ENCODE measurements at regions not wholly inside any gene's neighbourhood (a gene's known extent, or its start where the extent isn't known, plus 50 kb on each side); places are given as distances from the start of the nearest gene placed in this dataset.
A peak's percentile ranks its signal among the peaks of the same experiment; 100 is the strongest.

GRCh38 chr2:234322766-234323465, 174.0 kb downstream of the ARL4C start:
- DNase-seq (ENCODE audit: low spot score), result no peak
- H3K9me3 ChIP-seq (ENCODE audit: low read length), result no peaks in the 10 kb centered on the region
- H3K4me3 ChIP-seq (ENCODE audit: low read depth, low read length, poor library complexity, severe bottlenecking), result no peak overlapping the region
- no peaks in the 10 kb centered on the region for H4K20me1 ChIP-seq (ENCODE audit: insufficient read depth, low read length)
- ChIA-PET POLR2A (interaction anchor here (0.7 to 1.9 kb wide), 3 partner anchors 12 to 391 kb away, joined by 3 to 7 read pairs (median 5); no protein-coding TSS in a partner anchor), CTCF (ENCODE audit: unreplicated experiment) (no interaction called here)
- TF ChIP-seq, protein P1, sequence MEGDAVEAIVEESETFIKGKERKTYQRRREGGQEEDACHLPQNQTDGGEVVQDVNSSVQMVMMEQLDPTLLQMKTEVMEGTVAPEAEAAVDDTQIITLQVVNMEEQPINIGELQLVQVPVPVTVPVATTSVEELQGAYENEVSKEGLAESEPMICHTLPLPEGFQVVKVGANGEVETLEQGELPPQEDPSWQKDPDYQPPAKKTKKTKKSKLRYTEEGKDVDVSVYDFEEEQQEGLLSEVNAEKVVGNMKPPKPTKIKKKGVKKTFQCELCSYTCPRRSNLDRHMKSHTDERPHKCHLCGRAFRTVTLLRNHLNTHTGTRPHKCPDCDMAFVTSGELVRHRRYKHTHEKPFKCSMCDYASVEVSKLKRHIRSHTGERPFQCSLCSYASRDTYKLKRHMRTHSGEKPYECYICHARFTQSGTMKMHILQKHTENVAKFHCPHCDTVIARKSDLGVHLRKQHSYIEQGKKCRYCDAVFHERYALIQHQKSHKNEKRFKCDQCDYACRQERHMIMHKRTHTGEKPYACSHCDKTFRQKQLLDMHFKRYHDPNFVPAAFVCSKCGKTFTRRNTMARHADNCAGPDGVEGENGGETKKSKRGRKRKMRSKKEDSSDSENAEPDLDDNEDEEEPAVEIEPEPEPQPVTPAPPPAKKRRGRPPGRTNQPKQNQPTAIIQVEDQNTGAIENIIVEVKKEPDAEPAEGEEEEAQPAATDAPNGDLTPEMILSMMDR (conservative IDR thresholded peaks at IDR 0.05; ENCODE audit: low read length), result no peak
- no peak for TF ChIP-seq EZH2phosphoT487 (IDR thresholded peaks at IDR 0.05; ENCODE audit: borderline replicate concordance, low read depth, low read length)
- no peak overlapping the region for H3K27ac ChIP-seq (ENCODE audit: low read depth, low read length, poor library complexity, severe bottlenecking)
- peak overlapping the region; percentile 85; the same call in 1 of the 2 replicates for H2AFZ ChIP-seq (ENCODE audit: low read length)
- intact Hi-C loops (cut with micrococcal nuclease; ENCODE audit: unreplicated experiment), result no loop called here
- H3K36me3 ChIP-seq (ENCODE audit: insufficient read depth, low read length), result no peaks in the 10 kb centered on the region
- no TSS peak for BruUV-seq (replicated peaks)
- H3K4me2 ChIP-seq (ENCODE audit: low read length), result no peak overlapping the region
- no peaks in the 10 kb centered on the region for H3K9me2 ChIP-seq (ENCODE audit: insufficient read depth, low read length)
- peaks cover 13% of the 10 kb centered on the region for H3K4me1 ChIP-seq (ENCODE audit: insufficient read depth, low read length, poor library complexity, severe bottlenecking)
- no peaks in the 10 kb centered on the region for H3K79me2 ChIP-seq (ENCODE audit: insufficient read depth, low read depth, low read length)

DNA sequence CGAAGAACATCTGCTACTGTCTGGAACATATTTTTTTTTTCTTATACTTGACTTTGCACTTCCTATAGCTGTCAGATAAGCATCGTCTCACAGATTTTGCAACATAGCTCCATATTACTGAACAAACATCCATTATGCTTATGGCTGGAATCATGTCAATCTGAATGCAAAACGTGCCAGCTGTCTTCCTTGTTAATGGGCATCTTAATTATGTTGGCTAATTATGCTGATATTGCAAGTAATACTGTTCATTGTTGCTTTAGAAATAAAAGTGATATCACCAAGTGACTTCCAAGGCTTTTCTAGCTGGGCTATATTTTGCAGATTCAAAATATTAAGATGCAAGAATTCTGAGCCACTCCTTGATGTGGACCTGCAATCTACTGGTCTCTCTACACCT, 176.8 kb downstream of the ARL4C start:
- intact Hi-C loops (cut with micrococcal nuclease; ENCODE audit: unreplicated experiment), result no loop called here
- Histone ChIP-seq H3K9me2 (ENCODE audit: insufficient read depth, low read length) (no peaks in the 10 kb centered on the region), H3K9me3 (ENCODE audit: low read length) (no peaks in the 10 kb centered on the region), H4K20me1 (ENCODE audit: insufficient read depth, low read length) (no peaks in the 10 kb centered on the region), H3K4me1 (ENCODE audit: insufficient read depth, low read length, poor library complexity, severe bottlenecking) (peaks cover 20% of the 10 kb centered on the region), H3K79me2 (ENCODE audit: insufficient read depth, low read depth, low read length) (no peaks in the 10 kb centered on the region), H3K4me2 (ENCODE audit: low read length) (no peak overlapping the region), H3K36me3 (ENCODE audit: insufficient read depth, low read length) (no peaks in the 10 kb centered on the region), H2AFZ (ENCODE audit: low read length) (peak overlapping the region; percentile 44; the same call in 1 of the 2 replicates), H3K4me3 (ENCODE audit: low read depth, low read length, poor library complexity, severe bottlenecking) (no peak overlapping the region), H3K27ac (ENCODE audit: low read depth, low read length, poor library complexity, severe bottlenecking) (no peak overlapping the region)
- ChIA-PET CTCF (ENCODE audit: unreplicated experiment) (no interaction called here), POLR2A (interaction anchor here (1.1 to 1.8 kb wide), 2 partner anchors 15 to 27 kb away, joined by 3 to 4 read pairs; no protein-coding TSS in a partner anchor)
- no peak for DNase-seq (ENCODE audit: low spot score)
- no TSS peak for BruUV-seq (replicated peaks)
- TF ChIP-seq, protein P1 (conservative IDR thresholded peaks at IDR 0.05; ENCODE audit: low read length), result no peak
- no peak for TF ChIP-seq EZH2phosphoT487 (IDR thresholded peaks at IDR 0.05; ENCODE audit: borderline replicate concordance, low read depth, low read length)

GRCh38 chr2:234318361-234318760, 178.5 kb downstream of the ARL4C start:
- Histone ChIP-seq H3K9me2 (ENCODE audit: insufficient read depth, low read length) (no peaks in the 10 kb centered on the region), H3K4me3 (ENCODE audit: low read depth, low read length, poor library complexity, severe bottlenecking) (no peak overlapping the region), H3K4me1 (ENCODE audit: insufficient read depth, low read length, poor library complexity, severe bottlenecking) (peaks cover 14% of the 10 kb centered on the region), H3K4me2 (ENCODE audit: low read length) (no peak overlapping the region), H3K79me2 (ENCODE audit: insufficient read depth, low read depth, low read length) (no peaks in the 10 kb centered on the region), H3K36me3 (ENCODE audit: insufficient read depth, low read length) (no peaks in the 10 kb centered on the region), H2AFZ (ENCODE audit: low read length) (0 out of 2 replicates have a peak overlapping the region, but pooled peaks have one; percentile 27), H3K27ac (ENCODE audit: low read depth, low read length, poor library complexity, severe bottlenecking) (no peak overlapping the region), H3K9me3 (ENCODE audit: low read length) (no peaks in the 10 kb centered on the region), H4K20me1 (ENCODE audit: insufficient read depth, low read length) (no peaks in the 10 kb centered on the region)
- CTCF ChIA-PET (ENCODE audit: unreplicated experiment), result no interaction called here
- intact Hi-C loops (cut with micrococcal nuclease; ENCODE audit: unreplicated experiment), result no loop called here
- DNase-seq (ENCODE audit: low spot score), result no peak
- POLR2A ChIA-PET, result interaction anchor here (0.8 kb wide), 1 partner anchor 8 kb away, joined by 3 read pairs; no protein-coding TSS in a partner anchor
- TF ChIP-seq EZH2phosphoT487 (IDR thresholded peaks at IDR 0.05; ENCODE audit: borderline replicate concordance, low read depth, low read length), result no peak
- TF ChIP-seq, protein P1 (conservative IDR thresholded peaks at IDR 0.05; ENCODE audit: low read length), result no peak
- no TSS peak for BruUV-seq (replicated peaks)
